ENCODE measurements at regions not wholly inside any gene's neighbourhood (a gene's known extent, or its start where the extent isn't known, plus 50 kb on each side); places are given as distances from the start of the nearest gene placed in this dataset.
"Not testable (repeated sequence)": the region's sequence is repeated elsewhere in the genome, so short reads cannot be mapped to it uniquely, and the experiment has no call there.

DNA sequence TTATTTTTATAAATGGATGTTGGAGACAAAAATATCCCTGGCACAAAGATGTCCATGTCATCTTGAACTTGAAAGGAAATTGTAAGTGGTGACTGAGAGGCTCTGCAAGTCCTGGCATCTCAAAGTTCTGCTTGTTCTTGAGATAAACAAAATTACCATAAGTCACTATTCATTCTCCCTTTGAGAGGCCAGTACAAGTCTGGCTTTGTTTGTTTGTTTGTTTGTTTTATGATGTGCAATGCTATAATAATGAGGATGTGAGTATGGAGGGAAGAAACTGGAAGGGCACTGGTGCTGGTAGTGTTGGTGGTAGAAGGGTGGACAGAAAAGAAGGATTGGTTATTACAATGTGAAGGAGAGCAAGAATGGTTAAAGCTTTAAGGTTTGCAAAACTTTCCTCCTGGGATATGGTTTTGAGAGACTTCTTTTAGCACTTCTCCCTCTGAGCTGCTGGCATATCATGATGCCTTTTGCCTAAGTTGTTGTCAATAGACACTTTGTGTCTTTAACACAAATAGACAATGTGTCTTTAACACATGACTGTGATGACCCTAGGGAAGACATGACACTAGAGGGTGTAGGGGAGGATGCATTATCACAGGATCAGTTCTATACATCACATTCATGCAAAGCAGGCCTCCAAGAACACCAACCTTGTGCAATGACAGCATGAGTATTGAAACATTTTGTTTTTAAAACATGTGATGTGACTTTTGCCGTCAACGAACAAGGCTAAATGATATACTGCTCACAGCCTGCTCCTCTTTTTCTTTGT, 880.5 kb upstream of the GOT2 start (continued):
- TF ChIP-seq STAT3 (IDR thresholded peaks at IDR 0.05; ENCODE audit: low read depth, low read length) (no peak), ATF7 (IDR thresholded peaks at IDR 0.05; ENCODE audit: low read depth) (no peak)
- TF ChIP-seq, protein P1, sequence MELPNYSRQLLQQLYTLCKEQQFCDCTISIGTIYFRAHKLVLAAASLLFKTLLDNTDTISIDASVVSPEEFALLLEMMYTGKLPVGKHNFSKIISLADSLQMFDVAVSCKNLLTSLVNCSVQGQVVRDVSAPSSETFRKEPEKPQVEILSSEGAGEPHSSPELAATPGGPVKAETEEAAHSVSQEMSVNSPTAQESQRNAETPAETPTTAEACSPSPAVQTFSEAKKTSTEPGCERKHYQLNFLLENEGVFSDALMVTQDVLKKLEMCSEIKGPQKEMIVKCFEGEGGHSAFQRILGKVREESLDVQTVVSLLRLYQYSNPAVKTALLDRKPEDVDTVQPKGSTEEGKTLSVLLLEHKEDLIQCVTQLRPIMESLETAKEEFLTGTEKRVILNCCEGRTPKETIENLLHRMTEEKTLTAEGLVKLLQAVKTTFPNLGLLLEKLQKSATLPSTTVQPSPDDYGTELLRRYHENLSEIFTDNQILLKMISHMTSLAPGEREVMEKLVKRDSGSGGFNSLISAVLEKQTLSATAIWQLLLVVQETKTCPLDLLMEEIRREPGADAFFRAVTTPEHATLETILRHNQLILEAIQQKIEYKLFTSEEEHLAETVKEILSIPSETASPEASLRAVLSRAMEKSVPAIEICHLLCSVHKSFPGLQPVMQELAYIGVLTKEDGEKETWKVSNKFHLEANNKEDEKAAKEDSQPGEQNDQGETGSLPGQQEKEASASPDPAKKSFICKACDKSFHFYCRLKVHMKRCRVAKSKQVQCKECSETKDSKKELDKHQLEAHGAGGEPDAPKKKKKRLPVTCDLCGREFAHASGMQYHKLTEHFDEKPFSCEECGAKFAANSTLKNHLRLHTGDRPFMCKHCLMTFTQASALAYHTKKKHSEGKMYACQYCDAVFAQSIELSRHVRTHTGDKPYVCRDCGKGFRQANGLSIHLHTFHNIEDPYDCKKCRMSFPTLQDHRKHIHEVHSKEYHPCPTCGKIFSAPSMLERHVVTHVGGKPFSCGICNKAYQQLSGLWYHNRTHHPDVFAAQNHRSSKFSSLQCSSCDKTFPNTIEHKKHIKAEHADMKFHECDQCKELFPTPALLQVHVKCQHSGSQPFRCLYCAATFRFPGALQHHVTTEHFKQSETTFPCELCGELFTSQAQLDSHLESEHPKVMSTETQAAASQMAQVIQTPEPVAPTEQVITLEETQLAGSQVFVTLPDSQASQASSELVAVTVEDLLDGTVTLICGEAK (IDR thresholded peaks at IDR 0.05; ENCODE audit: borderline replicate concordance), result no peak

DNA sequence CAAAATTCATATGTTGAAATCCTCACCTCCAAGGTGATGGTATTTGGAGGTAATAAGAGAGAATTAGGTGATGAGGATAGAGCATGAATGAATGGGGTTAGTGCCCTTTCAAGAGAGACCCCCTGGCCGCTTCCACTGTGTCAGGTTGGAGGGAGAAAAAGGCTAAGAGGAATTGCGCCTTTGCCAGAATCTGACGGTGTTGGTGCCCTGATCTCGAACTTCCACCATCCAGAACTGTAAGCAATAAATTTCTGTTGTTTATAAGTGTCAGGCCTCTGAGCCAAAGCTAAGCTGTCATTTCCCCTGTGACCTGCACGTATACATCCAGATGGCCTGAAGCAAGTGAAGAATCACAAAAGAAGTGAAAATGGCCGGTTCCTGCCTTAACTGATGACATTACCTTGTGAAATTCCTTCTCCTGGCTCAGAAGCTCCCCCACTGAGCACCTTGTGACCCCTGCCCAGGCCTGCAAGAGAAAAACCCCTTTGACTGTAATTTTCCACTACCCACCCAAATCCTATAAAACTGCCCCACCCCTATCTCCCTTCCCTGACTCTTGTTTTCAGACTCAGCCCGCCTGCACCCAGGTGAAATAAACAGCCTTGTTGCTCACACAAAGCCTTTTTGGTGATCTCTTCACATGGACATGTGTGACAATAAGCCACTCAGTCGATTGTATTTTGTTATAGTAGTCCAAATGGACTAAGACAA, 878.9 kb upstream of the GOT2 start:
- H3K9me3 ChIP-seq (replicated peaks; ENCODE audit: control insufficient read depth, insufficient read depth, low read length); H2AFZ ChIP-seq (ENCODE audit: control insufficient read depth, low read depth, low read length); FAIRE-seq; CTCF ChIA-PET; POLR2A ChIA-PET; H3K4me2 ChIP-seq (ENCODE audit: control insufficient read depth, insufficient read depth); H3K36me3 ChIP-seq (ENCODE audit: control insufficient read depth in 2 of 2, insufficient read depth in 2 of 2, low read length in 1 of 2); intact Hi-C loops (cut with micrococcal nuclease; ENCODE audit: unreplicated experiment); in situ Hi-C loops (cut with MboI); SMC1A ChIA-PET (ENCODE audit: uncharacterized antibody, unreplicated experiment); DNase-seq (ENCODE audit: low read depth, low spot score); H3K9ac ChIP-seq (ENCODE audit: control insufficient read depth, insufficient read depth, low read length); H3K4me3 ChIP-seq; H4K20me1 ChIP-seq (ENCODE audit: control insufficient read depth, insufficient read depth); H3K4me1 ChIP-seq (ENCODE audit: control insufficient read depth, insufficient read depth, low read length); H3K79me2 ChIP-seq (ENCODE audit: control insufficient read depth, insufficient read depth, low read length); H3K27me3 ChIP-seq (replicated peaks in 1 of 2; ENCODE audit: control insufficient read depth in 2 of 2, insufficient read depth in 2 of 2, low read length in 1 of 2); H3K27ac ChIP-seq (ENCODE audit: control insufficient read depth, insufficient read depth); BruUV-seq (replicated peaks); RAD21 ChIA-PET (ENCODE audit: unreplicated experiment); ATAC-seq: not testable (repeated sequence)
- WGBS (ENCODE audit: insufficient coverage, insufficient replicate concordance, low lambda C conversion rate, missing lambda C conversion rate), result 11% methylated on average over 8 of the region's 8 CpGs
